GM23338 (cell line): ENCODE measurements at regions not wholly inside any gene's neighbourhood (a gene's known extent, or its start where the extent isn't known, plus 50 kb on each side); places are given as distances from the start of the nearest gene placed in this dataset.

Source experiments
- CREB1 ChIP-seq: fragments of 250-450 bp; sonication (Bioruptor Pico); IDR thresholded peaks from 2 replicates; pipeline ENCODE4 v1.5.0; 2020; ENCODE audit warnings: low read depth, mild to moderate bottlenecking, moderate library complexity
- EZH2 ChIP-seq: fragments of 200-600 bp; sonication (generic); IDR thresholded peaks from one replicate; pipeline ENCODE4 v1.8.0; 2017; ENCODE audit warnings: antibody characterized with exemption, mild to moderate bottlenecking, low read depth; ENCODE audit not compliant: unreplicated experiment
- EZH2phosphoT487 ChIP-seq: fragments of 200-600 bp; sonication (generic); IDR thresholded peaks from one replicate; pipeline ENCODE4 v1.8.1; 2018; ENCODE audit warnings: antibody characterized with exemption; ENCODE audit not compliant: unreplicated experiment
- NANOG ChIP-seq: IDR thresholded peaks from 2 replicates; pipeline ENCODE4 v1.6.1; 2016; ENCODE audit warnings: antibody characterized with exemption, borderline replicate concordance
- POLR2AphosphoS5 ChIP-seq: IDR thresholded peaks from 2 replicates; pipeline ENCODE4 v1.6.1; 2016; ENCODE audit warnings: antibody characterized with exemption, low read depth
- STAT1 ChIP-seq: IDR thresholded peaks from one replicate; pipeline ENCODE4 v1.6.1; 2016; ENCODE audit warnings: antibody characterized with exemption; ENCODE audit not compliant: unreplicated experiment
- ZNF331 ChIP-seq: fragments of 250-450 bp; sonication (Bioruptor Pico); IDR thresholded peaks from 2 replicates; pipeline ENCODE4 v1.5.0; 2020; ENCODE audit warnings: low read depth, mild to moderate bottlenecking, moderate library complexity
- TF ChIP-seq, protein P1 (sequence below), 2 experiments: fragments of 200-600 bp in 1 of 2; sonication (generic) in 1 of 2; conservative IDR thresholded peaks; 2 replicates each; pipeline versions ENCODE4 v1.5.1 to v1.6.1; 2016 to 2017; ENCODE audit warnings: antibody characterized with exemption in 2 of 2, low read depth in 2 of 2, mild to moderate bottlenecking in 2 of 2, moderate library complexity in 1 of 2
- TF ChIP-seq, protein P2 (sequence below): IDR thresholded peaks from one replicate; pipeline ENCODE4 v1.6.1; 2018; ENCODE audit warnings: antibody characterized with exemption; ENCODE audit not compliant: unreplicated experiment

DNA sequence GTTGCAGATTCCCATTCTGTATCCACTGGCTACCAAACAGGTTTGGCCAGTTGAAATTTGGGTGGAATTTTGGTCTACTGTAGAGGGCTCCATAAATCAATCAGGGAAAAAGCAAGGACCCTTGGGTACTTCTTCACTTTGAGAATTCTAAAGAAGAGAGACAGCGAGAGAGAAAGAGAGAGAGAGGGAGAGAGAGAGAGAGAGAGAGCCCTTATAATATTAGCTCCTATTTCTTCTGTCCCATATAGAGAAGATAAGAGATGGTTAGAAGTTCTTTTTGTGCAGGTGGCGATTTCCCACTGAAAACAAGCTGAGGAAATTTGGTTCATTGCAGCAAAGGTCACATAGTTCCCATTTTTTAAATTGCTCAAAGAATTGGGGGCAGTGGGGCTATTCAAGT is 88.6 kb upstream of the ZNF536 start:
- TF ChIP-seq, protein P1, sequence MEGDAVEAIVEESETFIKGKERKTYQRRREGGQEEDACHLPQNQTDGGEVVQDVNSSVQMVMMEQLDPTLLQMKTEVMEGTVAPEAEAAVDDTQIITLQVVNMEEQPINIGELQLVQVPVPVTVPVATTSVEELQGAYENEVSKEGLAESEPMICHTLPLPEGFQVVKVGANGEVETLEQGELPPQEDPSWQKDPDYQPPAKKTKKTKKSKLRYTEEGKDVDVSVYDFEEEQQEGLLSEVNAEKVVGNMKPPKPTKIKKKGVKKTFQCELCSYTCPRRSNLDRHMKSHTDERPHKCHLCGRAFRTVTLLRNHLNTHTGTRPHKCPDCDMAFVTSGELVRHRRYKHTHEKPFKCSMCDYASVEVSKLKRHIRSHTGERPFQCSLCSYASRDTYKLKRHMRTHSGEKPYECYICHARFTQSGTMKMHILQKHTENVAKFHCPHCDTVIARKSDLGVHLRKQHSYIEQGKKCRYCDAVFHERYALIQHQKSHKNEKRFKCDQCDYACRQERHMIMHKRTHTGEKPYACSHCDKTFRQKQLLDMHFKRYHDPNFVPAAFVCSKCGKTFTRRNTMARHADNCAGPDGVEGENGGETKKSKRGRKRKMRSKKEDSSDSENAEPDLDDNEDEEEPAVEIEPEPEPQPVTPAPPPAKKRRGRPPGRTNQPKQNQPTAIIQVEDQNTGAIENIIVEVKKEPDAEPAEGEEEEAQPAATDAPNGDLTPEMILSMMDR (conservative IDR thresholded peaks at IDR 0.05; ENCODE audit: low read depth in 2 of 2) = no peak
- no peak for TF ChIP-seq EZH2phosphoT487
- no peak for TF ChIP-seq POLR2AphosphoS5
- TF ChIP-seq CREB1 (CRISPR knock-in tag) = no peak
- TF ChIP-seq EZH2 = no peak
- no peak for TF ChIP-seq NANOG
- no peak for TF ChIP-seq ZNF331 (CRISPR knock-in tag)
- TF ChIP-seq, protein P2, sequence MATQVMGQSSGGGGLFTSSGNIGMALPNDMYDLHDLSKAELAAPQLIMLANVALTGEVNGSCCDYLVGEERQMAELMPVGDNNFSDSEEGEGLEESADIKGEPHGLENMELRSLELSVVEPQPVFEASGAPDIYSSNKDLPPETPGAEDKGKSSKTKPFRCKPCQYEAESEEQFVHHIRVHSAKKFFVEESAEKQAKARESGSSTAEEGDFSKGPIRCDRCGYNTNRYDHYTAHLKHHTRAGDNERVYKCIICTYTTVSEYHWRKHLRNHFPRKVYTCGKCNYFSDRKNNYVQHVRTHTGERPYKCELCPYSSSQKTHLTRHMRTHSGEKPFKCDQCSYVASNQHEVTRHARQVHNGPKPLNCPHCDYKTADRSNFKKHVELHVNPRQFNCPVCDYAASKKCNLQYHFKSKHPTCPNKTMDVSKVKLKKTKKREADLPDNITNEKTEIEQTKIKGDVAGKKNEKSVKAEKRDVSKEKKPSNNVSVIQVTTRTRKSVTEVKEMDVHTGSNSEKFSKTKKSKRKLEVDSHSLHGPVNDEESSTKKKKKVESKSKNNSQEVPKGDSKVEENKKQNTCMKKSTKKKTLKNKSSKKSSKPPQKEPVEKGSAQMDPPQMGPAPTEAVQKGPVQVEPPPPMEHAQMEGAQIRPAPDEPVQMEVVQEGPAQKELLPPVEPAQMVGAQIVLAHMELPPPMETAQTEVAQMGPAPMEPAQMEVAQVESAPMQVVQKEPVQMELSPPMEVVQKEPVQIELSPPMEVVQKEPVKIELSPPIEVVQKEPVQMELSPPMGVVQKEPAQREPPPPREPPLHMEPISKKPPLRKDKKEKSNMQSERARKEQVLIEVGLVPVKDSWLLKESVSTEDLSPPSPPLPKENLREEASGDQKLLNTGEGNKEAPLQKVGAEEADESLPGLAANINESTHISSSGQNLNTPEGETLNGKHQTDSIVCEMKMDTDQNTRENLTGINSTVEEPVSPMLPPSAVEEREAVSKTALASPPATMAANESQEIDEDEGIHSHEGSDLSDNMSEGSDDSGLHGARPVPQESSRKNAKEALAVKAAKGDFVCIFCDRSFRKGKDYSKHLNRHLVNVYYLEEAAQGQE = no peak
- no peak for TF ChIP-seq STAT1
